Trophoblast cell (in vitro differentiated cells and primary cell): ENCODE measurements at regions not wholly inside any gene's neighbourhood (a gene's known extent, or its start where the extent isn't known, plus 50 kb on each side); places are given as distances from the start of the nearest gene placed in this dataset.

Experiments used
- DNase-seq, 2 donors: peaks; one replicate each; pipeline ENCODE4 v3.0.0-alpha.2; 2016
- H2AFZ ChIP-seq: 2 replicates; pipeline ENCODE4 v1.6.1; 2013; ENCODE audit warnings: low read length, moderate library complexity, mild to moderate bottlenecking; ENCODE audit not compliant: insufficient read depth, poor library complexity
- H2AK5ac ChIP-seq: 2 replicates; pipeline ENCODE4 v1.6.1; 2013; ENCODE audit warnings: mild to moderate bottlenecking, low read length
- H2BK120ac ChIP-seq: 2 replicates; pipeline ENCODE4 v1.6.1; 2013; ENCODE audit warnings: low read length, mild to moderate bottlenecking, moderate library complexity; ENCODE audit not compliant: insufficient read depth, poor library complexity
- H2BK12ac ChIP-seq: 2 replicates; pipeline ENCODE4 v1.6.1; 2013; ENCODE audit warnings: mild to moderate bottlenecking, low read length, moderate library complexity
- H2BK5ac ChIP-seq: 2 replicates; pipeline ENCODE4 v1.6.1; 2013; ENCODE audit warnings: low read length, low read depth, moderate library complexity, mild to moderate bottlenecking; ENCODE audit not compliant: poor library complexity
- H3K14ac ChIP-seq: 2 replicates; pipeline ENCODE4 v1.6.1; 2013; ENCODE audit warnings: mild to moderate bottlenecking, low read length
- H3K18ac ChIP-seq: 2 replicates; pipeline ENCODE4 v1.6.1; 2013; ENCODE audit warnings: mild to moderate bottlenecking, low read length
- H3K23ac ChIP-seq: 2 replicates; pipeline ENCODE4 v1.6.1; 2013; ENCODE audit warnings: low read length
- H3K27ac ChIP-seq: 2 replicates; pipeline ENCODE4 v1.5.1; 2013; ENCODE audit warnings: low read depth, mild to moderate bottlenecking, inconsistent platforms, low read length, moderate library complexity
- H3K27me3 ChIP-seq: 2 replicates; pipeline ENCODE4 v1.6.1; 2013; ENCODE audit warnings: inconsistent platforms, mild to moderate bottlenecking, low read length, moderate library complexity; ENCODE audit not compliant: insufficient read depth
- H3K36me3 ChIP-seq, 2 experiments: 1 replicate in 1 of 2; 2 replicates in 1 of 2; pipeline ENCODE4 v1.6.1; 2013; ENCODE audit warnings: low read length in 2 of 2, mild to moderate bottlenecking in 2 of 2, moderate library complexity in 1 of 2; ENCODE audit not compliant: insufficient read depth in 2 of 2, control insufficient read depth in 1 of 2
- H3K4ac ChIP-seq: 2 replicates; pipeline ENCODE4 v1.6.1; 2013; ENCODE audit warnings: low read depth, mild to moderate bottlenecking, low read length, moderate library complexity
- H3K4me1 ChIP-seq, 2 experiments: 1 replicate in 1 of 2; 2 replicates in 1 of 2; pipeline ENCODE4 v1.6.1; 2013; ENCODE audit warnings: low read length in 2 of 2, mild to moderate bottlenecking in 2 of 2, moderate library complexity in 1 of 2; ENCODE audit not compliant: insufficient read depth in 2 of 2, control insufficient read depth in 1 of 2
- H3K4me2 ChIP-seq: 2 replicates; pipeline ENCODE4 v1.6.1; 2013; ENCODE audit warnings: inconsistent platforms, mild to moderate bottlenecking, low read length, moderate library complexity
- H3K4me3 ChIP-seq: 2 replicates; pipeline ENCODE4 v1.5.1; 2013; ENCODE audit warnings: mild to moderate bottlenecking, low read depth, low read length, inconsistent platforms
- H3K79me1 ChIP-seq: one replicate; pipeline ENCODE4 v1.6.1; 2013; ENCODE audit warnings: low read length
- H3K79me2 ChIP-seq: 2 replicates; pipeline ENCODE4 v1.6.1; 2013; ENCODE audit warnings: low read length, mild to moderate bottlenecking; ENCODE audit not compliant: control insufficient read depth, insufficient read depth, poor library complexity
- H3K9ac ChIP-seq: 2 replicates; pipeline ENCODE4 v1.6.1; 2013; ENCODE audit warnings: mild to moderate bottlenecking, low read length
- H3K9me3 ChIP-seq: 2 replicates; pipeline ENCODE4 v1.6.1; 2013; ENCODE audit warnings: low read depth, mild to moderate bottlenecking, control low read depth, inconsistent platforms, low read length; ENCODE audit not compliant: insufficient read depth
- H4K12ac ChIP-seq: 2 replicates; pipeline ENCODE4 v1.6.1; 2013; ENCODE audit warnings: low read depth, mild to moderate bottlenecking, low read length, moderate library complexity
- H4K8ac ChIP-seq: 2 replicates; pipeline ENCODE4 v1.6.1; 2013; ENCODE audit warnings: low read depth, mild to moderate bottlenecking, low read length, moderate library complexity
- H4K91ac ChIP-seq: one replicate; pipeline ENCODE4 v1.6.1; 2013; ENCODE audit warnings: low read depth, mild to moderate bottlenecking, low read length, moderate library complexity
- WGBS: extraction: QIAGEN DNeasy Blood & Tissue Kit; methylation state at CpG from one replicate; pipeline ENCODE4 v1.1.7; 2013; ENCODE audit warnings: missing lambda C conversion rate; ENCODE audit not compliant: insufficient read length, insufficient coverage; ENCODE audit errors: extremely low coverage; 5-methylcytosine and 5-hydroxymethylcytosine counted together

- Histone ChIP-seq H2AK5ac (no peak overlapping the region), H3K4me2 (no peak overlapping the region), H3K4ac (no peak overlapping the region), H2BK5ac (no peak overlapping the region), H4K12ac (no peak overlapping the region), H3K79me1 (no peaks in the 10 kb centered on the region), H3K36me3 (no peaks in the 10 kb centered on the region), H4K91ac (no peak overlapping the region), H4K8ac (no peak overlapping the region), H3K9ac (no peak overlapping the region), H3K14ac (no peak overlapping the region), H3K27ac (no peak overlapping the region), H3K27me3 (no peaks in the 10 kb centered on the region), H3K4me3 (no peak overlapping the region), H2BK12ac (no peak overlapping the region), H3K23ac (no peak overlapping the region), H2AFZ (no peak overlapping the region), H3K79me2 (no peaks in the 10 kb centered on the region), H3K9me3 (peaks cover 20% of the 10 kb centered on the region), H2BK120ac (no peak overlapping the region), H3K4me1 (no peaks in the 10 kb centered on the region), H3K18ac (no peak overlapping the region)
- WGBS = no CpG with 5 or more reads among the region's 7 CpGs
- DNase-seq = no peak
Observed at GRCh38 chr2:2808551-2809058, 477.5 kb upstream of the MYT1L start.

DNA sequence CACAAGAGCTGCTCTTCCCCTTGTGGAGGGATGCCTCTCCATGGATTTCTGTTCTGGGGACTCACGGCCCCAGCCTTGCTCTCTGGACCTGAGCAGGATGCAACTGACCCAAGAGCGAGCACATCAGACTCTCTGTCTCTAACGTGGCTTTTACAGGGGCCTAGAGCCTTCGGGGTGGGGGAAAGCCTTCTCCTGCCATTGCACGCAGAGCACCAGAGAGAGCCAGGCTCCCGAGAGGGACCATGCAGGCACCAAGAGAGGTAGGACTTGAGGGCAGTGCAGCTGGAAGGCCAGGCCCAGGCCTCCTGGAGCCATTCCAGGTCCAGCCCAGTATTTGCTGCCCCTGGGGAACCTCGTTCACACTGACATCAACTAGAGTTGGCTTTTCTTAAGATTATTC is 475.6 kb upstream of the MYT1L start:
- no peak overlapping the region for H2BK5ac ChIP-seq
- H3K36me3 ChIP-seq = no peaks in the 10 kb centered on the region
- DNase-seq = no peak
- H3K4me2 ChIP-seq = no peak overlapping the region
- H3K18ac ChIP-seq = no peak overlapping the region
- no peak overlapping the region for H3K27ac ChIP-seq
- no peak overlapping the region for H4K91ac ChIP-seq
- no peak overlapping the region for H3K9ac ChIP-seq
- H3K4me1 ChIP-seq = no peaks in the 10 kb centered on the region
- no peak overlapping the region for H2BK12ac ChIP-seq
- no peaks in the 10 kb centered on the region for H3K27me3 ChIP-seq
- H3K79me1 ChIP-seq = no peaks in the 10 kb centered on the region
- H3K4ac ChIP-seq = no peak overlapping the region
- H3K4me3 ChIP-seq = no peak overlapping the region
- no peak overlapping the region for H3K23ac ChIP-seq
- peaks cover 15% of the 10 kb centered on the region for H3K9me3 ChIP-seq
- H4K12ac ChIP-seq = no peak overlapping the region
- no peak overlapping the region for H4K8ac ChIP-seq
- no CpG with 5 or more reads among the region's 7 CpGs for WGBS
- H3K14ac ChIP-seq = no peak overlapping the region
- H3K79me2 ChIP-seq = no peaks in the 10 kb centered on the region
- H2AFZ ChIP-seq = no peak overlapping the region
- H2BK120ac ChIP-seq = no peak overlapping the region
- H2AK5ac ChIP-seq = no peak overlapping the region

DNA sequence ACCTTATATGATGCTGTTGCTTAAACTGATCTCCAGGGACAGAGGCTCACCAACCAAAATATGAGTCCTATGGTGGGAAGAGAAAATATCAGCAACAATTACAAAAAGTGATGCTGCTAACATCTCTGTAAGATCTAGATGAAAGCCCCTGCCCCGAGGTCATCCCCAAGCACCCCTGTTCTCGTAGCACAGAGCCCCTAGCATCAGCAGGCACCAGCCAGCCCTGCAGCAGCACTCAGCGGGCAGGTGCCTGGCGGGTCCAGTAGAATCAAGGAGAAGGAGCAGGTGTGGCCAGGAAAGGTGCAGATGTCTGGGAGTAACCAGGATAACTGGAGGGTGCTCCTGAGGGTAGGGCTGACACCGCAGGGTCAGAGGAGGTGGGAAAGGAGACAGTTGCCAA is 474.2 kb upstream of the MYT1L start:
- Histone ChIP-seq H3K18ac (no peak overlapping the region), H3K79me1 (no peaks in the 10 kb centered on the region), H2BK12ac (no peak overlapping the region), H2BK5ac (no peak overlapping the region), H3K4me3 (no peak overlapping the region), H3K4me2 (no peak overlapping the region), H3K9me3 (peaks cover 12% of the 10 kb centered on the region), H3K27me3 (no peaks in the 10 kb centered on the region), H3K27ac (no peak overlapping the region), H3K9ac (no peak overlapping the region), H3K14ac (no peak overlapping the region), H2AFZ (no peak overlapping the region), H4K91ac (no peak overlapping the region), H3K79me2 (no peaks in the 10 kb centered on the region), H3K23ac (no peak overlapping the region), H4K8ac (no peak overlapping the region), H2BK120ac (no peak overlapping the region), H3K4me1 (no peaks in the 10 kb centered on the region), H3K36me3 (no peaks in the 10 kb centered on the region), H4K12ac (no peak overlapping the region), H3K4ac (no peak overlapping the region), H2AK5ac (no peak overlapping the region)
- DNase-seq = no peak
- no CpG with 5 or more reads among the region's 5 CpGs for WGBS

DNA sequence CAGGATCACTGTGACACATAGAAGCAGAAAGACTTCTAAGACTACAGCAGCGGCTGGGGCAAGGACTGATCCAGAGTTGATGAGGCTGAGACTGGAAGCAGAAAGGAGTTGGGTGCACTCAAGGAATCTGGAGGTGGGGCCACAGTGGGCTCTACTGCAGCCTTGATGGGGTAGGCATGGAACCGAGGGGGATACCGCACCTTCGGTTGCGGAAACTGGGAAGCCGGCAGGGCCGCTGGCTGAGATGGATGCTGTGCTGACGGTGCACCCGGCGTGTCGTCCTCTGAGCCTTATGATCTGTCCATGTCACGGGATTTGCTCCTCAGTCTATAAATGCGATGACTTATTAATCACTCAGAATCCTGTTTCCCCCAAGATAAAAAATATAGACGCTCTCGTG is 473.5 kb upstream of the MYT1L start:
- Histone ChIP-seq H3K79me1 (no peaks in the 10 kb centered on the region), H3K9ac (no peak overlapping the region), H2BK120ac (no peak overlapping the region), H2AFZ (no peak overlapping the region), H3K4me1 (no peaks in the 10 kb centered on the region), H3K4me3 (no peak overlapping the region), H3K27me3 (no peaks in the 10 kb centered on the region), H3K18ac (no peak overlapping the region), H3K14ac (no peak overlapping the region), H3K4me2 (no peak overlapping the region), H4K12ac (no peak overlapping the region), H4K91ac (no peak overlapping the region), H3K27ac (no peak overlapping the region), H3K23ac (no peak overlapping the region), H2BK5ac (no peak overlapping the region), H2BK12ac (no peak overlapping the region), H4K8ac (no peak overlapping the region), H3K79me2 (no peaks in the 10 kb centered on the region), H3K9me3 (peaks cover 10% of the 10 kb centered on the region), H2AK5ac (no peak overlapping the region), H3K36me3 (no peaks in the 10 kb centered on the region), H3K4ac (no peak overlapping the region)
- WGBS = no CpG with 5 or more reads among the region's 15 CpGs
- DNase-seq = no peak
